ENCODE measurements at regions not wholly inside any gene's neighbourhood (a gene's known extent, or its start where the extent isn't known, plus 50 kb on each side); places are given as distances from the start of the nearest gene placed in this dataset.

DNA sequence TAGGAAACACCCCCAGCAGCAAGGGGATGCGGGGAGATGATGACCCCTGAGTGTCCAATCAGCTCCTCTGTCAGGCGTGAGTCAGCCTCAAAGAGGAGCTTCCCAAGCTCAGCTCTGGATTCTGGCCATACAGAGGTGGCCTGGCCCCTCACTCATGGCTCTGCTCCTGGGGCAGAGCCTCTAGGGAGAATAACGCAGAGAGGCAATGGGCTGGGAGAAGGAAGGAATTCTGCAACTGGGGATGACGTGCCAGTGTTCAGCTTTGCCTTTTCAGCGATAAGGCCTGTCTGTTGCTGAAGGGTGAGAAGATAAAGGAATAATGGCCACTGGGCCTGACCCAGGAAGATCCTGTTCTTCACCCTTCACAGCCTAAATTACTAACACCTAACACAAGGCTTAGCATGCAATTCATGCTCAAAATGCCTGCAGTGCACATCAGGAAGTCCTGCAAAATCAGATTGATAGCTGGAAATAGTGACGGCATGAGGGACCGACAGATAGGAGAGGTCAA lies 92.2 kb downstream of the TBX19 start:
- TF ChIP-seq CTCF (IDR thresholded peaks at IDR 0.05), result no peak
- TF ChIP-seq POLR2A (IDR thresholded peaks at IDR 0.05), result no peak
